Left lung (tissue), 4 donors: ENCODE measurements at regions not wholly inside any gene's neighbourhood (a gene's known extent, or its start where the extent isn't known, plus 50 kb on each side); places are given as distances from the start of the nearest gene placed in this dataset.

ENCODE experiments used
- ATAC-seq: fragments of 200-7000 bp; cut with Tn5 transposase; one replicate; pipeline ENCODE4 v1.9.1; 2020; ENCODE audit warnings: moderate library complexity
- DNase-seq, 4 donors: peaks; one replicate each; pipeline ENCODE4 v3.0.0-alpha.2; 2013 to 2020
- H3K27ac ChIP-seq, 2 donors: fragments of 200-600 bp; sonication (generic) in 1 of 2; one replicate each; pipeline versions ENCODE4 v1.5.0 to v1.8.0; 2020 to 2021
- H3K27me3 ChIP-seq, 2 donors: fragments of 200-600 bp; sonication (generic) in 1 of 2; one replicate each; pipeline versions ENCODE4 v1.5.0 to v1.8.0; 2020 to 2021
- H3K36me3 ChIP-seq, 2 donors: fragments of 200-600 bp; sonication (generic) in 1 of 2; one replicate each; pipeline versions ENCODE4 v1.5.0 to v1.8.0; 2020 to 2021
- H3K4me1 ChIP-seq, 2 donors: fragments of 200-600 bp; one replicate each; pipeline ENCODE4 v1.8.0; 2021
- H3K4me3 ChIP-seq, 2 donors: fragments of 200-600 bp; sonication (generic) in 1 of 2; one replicate each; pipeline versions ENCODE4 v1.5.0 to v1.8.0; 2020 to 2021; ENCODE audit warnings: mild to moderate bottlenecking in 1 of 2
- H3K9me3 ChIP-seq, 2 donors: fragments of 200-600 bp; sonication (generic) in 1 of 2; one replicate each; pipeline versions ENCODE4 v1.5.0 to v1.8.0; 2020 to 2021
- CTCF ChIP-seq, 2 donors: fragments of 200-600 bp; sonication (generic) in 1 of 2; IDR thresholded peaks; one replicate each; pipeline versions ENCODE4 v1.5.0 to v1.8.0; 2021; ENCODE audit warnings: antibody characterized with exemption in 2 of 2
- intact Hi-C, 2 donors: fragments of 100-400 bp; cut with DNase I; formaldehyde crosslinking; loops; one replicate each; pipeline versions ENCODE4 v1.11.2 to v1.14.2; 2022
- donor health status: DM: no; HTN: yes; CAD: no.
- donor health status: DM: no; HTN: no; CAD: no.

- no peak for ATAC-seq
- no peaks in the 10 kb centered on the region for H3K4me1 ChIP-seq
- H3K27me3 ChIP-seq, result no peaks in the 10 kb centered on the region
These were observed 824.5 kb downstream of the AACS start for GRCh38 chr12:125889742-125890141.

GRCh38 chr12:125890366-125890905 is 825.2 kb downstream of the AACS start:
- Histone ChIP-seq H3K36me3 (no peaks in the 10 kb centered on the region), H3K9me3 (no peaks in the 10 kb centered on the region), H3K4me1 (no peaks in the 10 kb centered on the region), H3K4me3 (no peak overlapping the region), H3K27ac (peak overlapping the region in 1 of 2 donors; percentile 69), H3K27me3 (no peaks in the 10 kb centered on the region)
- intact Hi-C loops, result no loop called here
- peak; percentile 85 for ATAC-seq
- DNase-seq, result peak in 1 of 4 donors; percentile 13
- no peak for TF ChIP-seq CTCF (IDR thresholded peaks at IDR 0.05)

More at GRCh38 chr12:125889742-125890141, 824.5 kb downstream of the AACS start:
- no peak overlapping the region for H3K4me3 ChIP-seq
- H3K9me3 ChIP-seq, result no peaks in the 10 kb centered on the region
- no peaks in the 10 kb centered on the region for H3K36me3 ChIP-seq
- TF ChIP-seq CTCF (IDR thresholded peaks at IDR 0.05), result no peak
- H3K27ac ChIP-seq, result no peak overlapping the region
- DNase-seq, result no peak
- intact Hi-C loops, result no loop called here

- no peak for TF ChIP-seq CTCF (IDR thresholded peaks at IDR 0.05)
- Histone ChIP-seq H3K27ac (peak overlapping the region in 1 of 2 donors; percentile 69), H3K4me3 (no peak overlapping the region), H3K4me1 (no peaks in the 10 kb centered on the region), H3K36me3 (no peaks in the 10 kb centered on the region), H3K9me3 (no peaks in the 10 kb centered on the region), H3K27me3 (no peaks in the 10 kb centered on the region)
- intact Hi-C loops, result no loop called here
- ATAC-seq (peak; percentile 96), DNase-seq (peak in 2 of 4 donors; percentile 37 to 48)
These were observed 825.7 kb downstream of the AACS start for GRCh38 chr12:125890971-125891370.

GRCh38 chr12:125892276-125892675 is 827.0 kb downstream of the AACS start:
- TF ChIP-seq CTCF (IDR thresholded peaks at IDR 0.05), result no peak
- H3K9me3 ChIP-seq, result no peaks in the 10 kb centered on the region
- no peaks in the 10 kb centered on the region for H3K36me3 ChIP-seq
- intact Hi-C loops, result no loop called here
- H3K27me3 ChIP-seq, result no peaks in the 10 kb centered on the region
- no peaks in the 10 kb centered on the region for H3K4me1 ChIP-seq
- no peak overlapping the region for H3K27ac ChIP-seq
- H3K4me3 ChIP-seq, result no peak overlapping the region
- ATAC-seq (no peak), DNase-seq (no peak)

GRCh38 chr12:125902991-125903390 is 837.8 kb downstream of the AACS start:
- Histone ChIP-seq H3K27me3 (no peaks in the 10 kb centered on the region), H3K4me1 (no peaks in the 10 kb centered on the region), H3K9me3 (peaks cover 0 to 1% of the 10 kb centered on the region in 2 donors), H3K27ac (no peak overlapping the region), H3K36me3 (no peaks in the 10 kb centered on the region), H3K4me3 (no peak overlapping the region)
- intact Hi-C loops, result no loop called here
- TF ChIP-seq CTCF (IDR thresholded peaks at IDR 0.05), result no peak
- ATAC-seq (no peak), DNase-seq (no peak)
